ENCODE measurements at regions not wholly inside any gene's neighbourhood (a gene's known extent, or its start where the extent isn't known, plus 50 kb on each side); places are given as distances from the start of the nearest gene placed in this dataset.
"Not testable (repeated sequence)": the region's sequence is repeated elsewhere in the genome, so short reads cannot be mapped to it uniquely, and the experiment has no call there.

- DNase-seq = no peak
Observed at GRCh38 chr9:90981726-90982125, 180.1 kb downstream of the SYK start.

- DNase-seq = no peak
Observed at GRCh38 chr9:90983394-90983793, 181.8 kb downstream of the SYK start.

- peak; percentile 16 for DNase-seq
Observed at GRCh38 chr9:90985631-90986030, 184.0 kb downstream of the SYK start.

- no peak for DNase-seq
Observed at GRCh38 chr9:90986161-90986560, 184.5 kb downstream of the SYK start.

GRCh38 chr9:90987566-90987965 is 185.9 kb downstream of the SYK start:
- DNase-seq = no peak

- DNase-seq = no peak
Observed at GRCh38 chr9:90988318-90988717, 186.7 kb downstream of the SYK start.

- no peak for DNase-seq
Observed at GRCh38 chr9:90991953-90992352, 190.3 kb downstream of the SYK start.

- DNase-seq = no peak
Observed at GRCh38 chr9:90995516-90995915, 193.9 kb downstream of the SYK start.

GRCh38 chr9:90996154-90997065 is 194.8 kb downstream of the SYK start:
- no peak for DNase-seq

GRCh38 chr9:90998573-90998972 is 197.0 kb downstream of the SYK start:
- peak; percentile 23 for DNase-seq

- DNase-seq = no peak
Observed at GRCh38 chr9:90999425-91000397, 198.1 kb downstream of the SYK start.

GRCh38 chr9:91001146-91001611 is 199.6 kb downstream of the SYK start:
- DNase-seq = peak; percentile 42

GRCh38 chr9:91004484-91004883 is 202.9 kb downstream of the SYK start:
- DNase-seq = no peak

- no peak for DNase-seq
Observed at GRCh38 chr9:91004992-91005391, 203.4 kb downstream of the SYK start.

GRCh38 chr9:91006046-91006445 is 204.4 kb downstream of the SYK start:
- DNase-seq = no peak

GRCh38 chr9:91008568-91008967 is 206.9 kb downstream of the SYK start:
- DNase-seq = no peak

GRCh38 chr9:91011891-91012290 is 210.3 kb downstream of the SYK start:
- DNase-seq = peak; percentile 30

- DNase-seq = no peak
Observed at GRCh38 chr9:91012933-91013841, 211.6 kb downstream of the SYK start.

- no peak for DNase-seq
Observed at GRCh38 chr9:91017245-91017644, 215.6 kb downstream of the SYK start.

- not testable (repeated sequence) for DNase-seq
Observed at GRCh38 chr9:91019871-91020270, 218.3 kb downstream of the SYK start.

GRCh38 chr9:91021656-91022055 is 220.0 kb downstream of the SYK start:
- DNase-seq = not testable (repeated sequence)

GRCh38 chr9:91023741-91024140 is 222.1 kb downstream of the SYK start:
- DNase-seq = no peak

Measured in dermis blood vessel endothelial cell (primary cell).